A549 (cell line): ENCODE measurements at regions not wholly inside any gene's neighbourhood (a gene's known extent, or its start where the extent isn't known, plus 50 kb on each side); places are given as distances from the start of the nearest gene placed in this dataset.

Experiments
- ATAC-seq, 2 experiments: fragments of 200-7000 bp in 1 of 2; fragments of >200 bp in 1 of 2; cut with Nextera tagmentation in 1 of 2; cut with Tn5 transposase in 1 of 2; 3 replicates each; pipeline versions ENCODE4 v1.8.0 to v1.9.1; 2018 to 2020; ENCODE audit warnings: mild to moderate bottlenecking in 1 of 2, moderate library complexity in 1 of 2
- CTCF ChIA-PET: fragments of 300-600 bp; sonication (Branson Sonifier 250); formaldehyde crosslinking; extraction: SDS; loops from one replicate; lab custom pipeline; 2021; ENCODE audit warnings: antibody characterized with exemption, inconsistent platforms; lab: Yijun Ruan, JAX
- POLR2A ChIA-PET: fragments of 350-600 bp; formaldehyde crosslinking; extraction: SDS; loops from one replicate; lab custom pipeline; 2021; ENCODE audit warnings: antibody characterized with exemption, inconsistent platforms; lab: Yijun Ruan, JAX
- DNase-seq, 2 experiments: peaks; one replicate each; pipeline versions ENCODE4 v3.0.0 to v3.0.0-alpha.2; 2011 to 2016; ENCODE audit warnings: low read depth in 1 of 2, low spot score in 1 of 2
- FAIRE-seq: peaks from 2 replicates; lab custom pipeline; 2011; peaks lifted over from hg19 to GRCh38; lab: Jason Lieb, UNC
- H3K27ac ChIP-seq, 2 experiments: fragments of >200 bp; sonication (Bioruptor Twin); formaldehyde crosslinking; 3 replicates each; pipeline ENCODE4 v1.5.1; 2016 to 2017
- H3K4me1 ChIP-seq: fragments of >200 bp; sonication (Bioruptor Twin); formaldehyde crosslinking; 3 replicates; pipeline ENCODE4 v1.6.1; 2016
- H3K4me2 ChIP-seq: fragments of >200 bp; sonication (Bioruptor Twin); formaldehyde crosslinking; 3 replicates; pipeline ENCODE4 v1.6.1; 2016
- H3K4me3 ChIP-seq: fragments of >200 bp; sonication (Bioruptor Twin); formaldehyde crosslinking; 3 replicates; pipeline ENCODE4 v1.5.1; 2016
- H3K9me3 ChIP-seq: fragments of >200 bp; sonication (Bioruptor Twin); formaldehyde crosslinking; 3 replicates; pipeline ENCODE4 v1.6.1; 2016
- CHD2 ChIP-seq: fragments of 150-350 bp; IDR thresholded peaks from 2 replicates; pipeline ENCODE4 v1.6.1; 2014; ENCODE audit warnings: low read length; ENCODE audit not compliant: partially characterized antibody
- CHD4 ChIP-seq: fragments of 200-600 bp; sonication (generic); IDR thresholded peaks from 2 replicates; pipeline ENCODE4 v1.6.1; 2016; ENCODE audit warnings: antibody characterized with exemption, mild to moderate bottlenecking, borderline replicate concordance
- HEYL ChIP-seq: fragments of 250-450 bp; sonication (Bioruptor Pico); IDR thresholded peaks from 2 replicates; pipeline ENCODE4 v1.8.0; 2021; ENCODE audit warnings: mild to moderate bottlenecking, moderate library complexity
- JUN ChIP-seq, 2 experiments: fragments of >200 bp; sonication (Bioruptor Twin); formaldehyde crosslinking; IDR thresholded peaks; 2 replicates in 1 of 2; 3 replicates in 1 of 2; pipeline ENCODE4 v1.6.1; 2016 to 2017
- MAFK ChIP-seq: fragments of 450-650 bp; IDR thresholded peaks from 2 replicates; pipeline ENCODE4 v1.6.1; 2014; ENCODE audit not compliant: partially characterized antibody
- MYC ChIP-seq: IDR thresholded peaks from 2 replicates; pipeline ENCODE4 v1.6.1; 2012; ENCODE audit warnings: mild to moderate bottlenecking, inconsistent platforms, low read length, improper control_type of control experiment, borderline replicate concordance
- NFE2L2 ChIP-seq: fragments of 150-350 bp; conservative IDR thresholded peaks from 2 replicates; pipeline ENCODE4 v1.6.1; 2014; ENCODE audit warnings: low read length
- PHF8 ChIP-seq: fragments of 200-600 bp; sonication (generic); IDR thresholded peaks from 2 replicates; pipeline ENCODE4 v1.6.1; 2016; ENCODE audit warnings: low read depth, mild to moderate bottlenecking, antibody characterized with exemption, moderate library complexity, borderline replicate concordance
- RAD21 ChIP-seq, 2 experiments: fragments of >200 bp in 1 of 2; sonication (Bioruptor Twin) in 1 of 2; formaldehyde crosslinking in 1 of 2; IDR thresholded peaks in 1 of 2; conservative IDR thresholded peaks in 1 of 2; 2 replicates in 1 of 2; 3 replicates in 1 of 2; pipeline ENCODE4 v1.6.1; 2012 to 2018; ENCODE audit warnings: inconsistent platforms in 1 of 2
- RARB ChIP-seq: fragments of 250-450 bp; sonication (Bioruptor Pico); IDR thresholded peaks from 2 replicates; pipeline ENCODE4 v1.8.0; 2021; ENCODE audit warnings: mild to moderate bottlenecking, moderate library complexity
- RCOR1 ChIP-seq: fragments of 150-350 bp; IDR thresholded peaks from 2 replicates; pipeline ENCODE4 v1.6.1; 2014; ENCODE audit warnings: antibody characterized with exemption, low read length, low read depth
- REST ChIP-seq: fragments of 200-600 bp; sonication (generic); IDR thresholded peaks from 2 replicates; pipeline ENCODE4 v1.6.1; 2016; ENCODE audit warnings: antibody characterized with exemption, mild to moderate bottlenecking, moderate library complexity
- SMC3 ChIP-seq: fragments of >200 bp; sonication (Bioruptor Twin); formaldehyde crosslinking; IDR thresholded peaks from 3 replicates; pipeline ENCODE4 v1.6.1; 2018; ENCODE audit warnings: inconsistent platforms
- TP53 ChIP-seq: fragments of 250-450 bp; sonication (Bioruptor Pico); IDR thresholded peaks from 2 replicates; pipeline ENCODE4 v1.5.0; 2021; ENCODE audit warnings: mild to moderate bottlenecking, moderate library complexity
- USF2 ChIP-seq: fragments of 450-650 bp; IDR thresholded peaks from 2 replicates; pipeline ENCODE4 v1.6.1; 2014; ENCODE audit warnings: antibody characterized with exemption
- WGBS: methylation state at CpG from one replicate; pipeline ENCODE4 v1.1.6; 2017; ENCODE audit errors: missing lambda C conversion rate; 5-methylcytosine and 5-hydroxymethylcytosine counted together

DNA sequence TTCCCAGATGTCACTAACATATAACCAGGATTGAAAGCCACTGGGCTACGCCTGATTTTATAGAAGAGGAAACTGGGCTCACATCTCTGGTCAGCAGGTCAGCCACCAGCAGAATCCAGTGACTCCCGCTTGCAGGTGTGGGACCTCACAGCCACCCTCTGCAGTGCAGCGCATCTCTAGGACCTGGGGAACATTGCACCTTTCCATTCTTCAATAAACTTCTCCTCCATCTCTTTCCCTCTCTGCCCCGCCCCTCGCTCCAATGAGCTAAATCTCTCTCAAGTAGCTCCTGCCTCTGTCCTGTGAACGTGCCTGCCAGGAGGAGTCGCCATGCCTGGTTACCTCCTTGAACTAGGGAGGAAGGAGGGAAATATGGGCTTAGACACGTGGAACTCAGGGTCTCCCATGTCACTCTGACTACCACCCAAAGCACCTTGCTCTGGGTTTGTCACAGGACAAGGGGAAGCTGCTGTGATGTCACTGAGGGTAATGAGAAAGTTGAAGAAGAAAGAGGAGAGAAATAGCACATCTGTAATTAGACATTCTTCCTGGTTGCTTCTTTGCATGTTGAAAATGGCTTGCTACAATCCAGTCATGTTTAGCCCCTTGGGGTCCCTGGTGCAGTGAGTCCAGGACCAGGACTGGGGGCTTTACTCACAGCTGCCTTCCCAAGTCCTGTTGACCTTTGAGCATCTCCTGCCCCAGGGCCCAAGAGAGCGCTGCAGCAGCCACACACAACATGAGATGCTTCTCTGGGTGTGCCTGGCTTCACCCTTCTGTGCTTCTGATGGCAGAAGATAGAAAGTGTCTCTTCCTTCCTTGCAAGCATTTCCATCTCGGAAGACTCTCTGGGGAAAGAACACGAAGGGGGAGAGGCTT lies 469.4 kb downstream of the PREX1 start:
- POLR2A ChIA-PET = no interaction called here
- TF ChIP-seq TP53 (no peak), HEYL (CRISPR knock-in tag) (no peak), PHF8 (no peak)
- no peak for DNase-seq
- H3K27ac ChIP-seq = no peak overlapping the region
- peaks cover 5% of the 10 kb centered on the region; the same call in 2 of the 3 replicates for H3K9me3 ChIP-seq
- H3K4me2 ChIP-seq = no peak overlapping the region
- H3K4me1 ChIP-seq = no peaks in the 10 kb centered on the region
- no peak overlapping the region for H3K4me3 ChIP-seq
- no peak for FAIRE-seq
- CTCF ChIA-PET = interaction anchor here (1.4 kb wide), 1 partner anchor 572 kb away, joined by 4 read pairs; no protein-coding TSS in a partner anchor
- peak; percentile 20 to 30; a peak in 2 of 6 replicates for ATAC-seq
- 55% methylated on average over 11 of the region's 11 CpGs for WGBS

DNA sequence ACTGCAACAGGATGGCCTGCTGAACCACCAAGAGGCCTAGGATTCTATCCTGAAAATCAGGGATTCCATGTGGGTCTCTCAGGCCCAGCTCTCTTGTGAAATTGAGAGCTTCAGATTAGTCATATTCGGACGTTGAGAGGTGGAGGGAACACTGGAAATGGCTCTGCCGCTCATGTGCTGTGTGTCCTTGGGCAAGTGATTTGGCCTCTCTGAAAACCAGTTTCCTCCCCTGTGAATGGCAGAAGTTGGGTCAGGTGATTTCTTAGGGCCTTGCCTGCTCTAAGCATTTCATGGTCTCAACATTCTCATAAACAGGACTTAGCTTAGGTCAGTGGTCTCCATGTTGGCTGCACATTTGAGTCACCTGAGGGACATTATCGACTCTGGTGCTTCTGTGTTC lies 470.1 kb downstream of the PREX1 start:
- ChIA-PET POLR2A (no interaction called here), CTCF (interaction anchor here (1.4 kb wide), 1 partner anchor 571 kb away, joined by 4 read pairs; no protein-coding TSS in a partner anchor)
- H3K9me3 ChIP-seq = peaks cover 5% of the 10 kb centered on the region; the same call in 2 of the 3 replicates
- TF ChIP-seq CHD4 = no peak
- no peak for TF ChIP-seq NFE2L2
- no peak for TF ChIP-seq RCOR1
- TF ChIP-seq RARB (CRISPR knock-in tag) = no peak
- TF ChIP-seq MAFK = no peak
- no peak for TF ChIP-seq SMC3
- TF ChIP-seq USF2 = no peak
- no peak for TF ChIP-seq HEYL (CRISPR knock-in tag)
- TF ChIP-seq JUN (IDR thresholded peaks at IDR 0.05) = no peak
- 53% methylated on average over 4 of the region's 4 CpGs for WGBS
- H3K4me3 ChIP-seq = no peak overlapping the region
- no peak for FAIRE-seq
- no peak for ATAC-seq
- H3K4me2 ChIP-seq = no peak overlapping the region
- DNase-seq = no peak
- no peak overlapping the region for H3K27ac ChIP-seq
- H3K4me1 ChIP-seq = no peaks in the 10 kb centered on the region

- Histone ChIP-seq H3K4me2 (no peak overlapping the region), H3K4me1 (no peaks in the 10 kb centered on the region), H3K4me3 (no peak overlapping the region), H3K9me3 (peaks cover 5% of the 10 kb centered on the region; the same call in 2 of the 3 replicates), H3K27ac (no peak overlapping the region)
- CTCF ChIA-PET = interaction anchor here (1.3 kb wide), 2 partner anchors 15 to 266 kb away, joined by 4 read pairs; no protein-coding TSS in a partner anchor
- DNase-seq (no peak), FAIRE-seq (no peak), ATAC-seq (no peak)
- TF ChIP-seq HEYL (CRISPR knock-in tag) (no peak), MYC (no peak), CHD2 (no peak), RAD21 (conservative IDR thresholded peaks at IDR 0.05 in 1 of 2, IDR thresholded peaks at IDR 0.05 in 1 of 2) (no peak), REST (no peak)
- POLR2A ChIA-PET = no interaction called here
- 0% methylated on average over 1 of the region's 1 CpG for WGBS
Observed at GRCh38 chr20:48354903-48355302, 472.9 kb downstream of the PREX1 start.
